ENCODE measurements at regions not wholly inside any gene's neighbourhood (a gene's known extent, or its start where the extent isn't known, plus 50 kb on each side); places are given as distances from the start of the nearest gene placed in this dataset.
"Not testable (repeated sequence)": the region's sequence is repeated elsewhere in the genome, so short reads cannot be mapped to it uniquely, and the experiment has no call there.

- DNase-seq (ENCODE audit: low spot score): no peak
Measured at GRCh38 chr6:144654506-144654905, 369.4 kb downstream of the UTRN start.

GRCh38 chr6:144655376-144655775, 370.2 kb downstream of the UTRN start:
- DNase-seq (ENCODE audit: low spot score): no peak

DNA sequence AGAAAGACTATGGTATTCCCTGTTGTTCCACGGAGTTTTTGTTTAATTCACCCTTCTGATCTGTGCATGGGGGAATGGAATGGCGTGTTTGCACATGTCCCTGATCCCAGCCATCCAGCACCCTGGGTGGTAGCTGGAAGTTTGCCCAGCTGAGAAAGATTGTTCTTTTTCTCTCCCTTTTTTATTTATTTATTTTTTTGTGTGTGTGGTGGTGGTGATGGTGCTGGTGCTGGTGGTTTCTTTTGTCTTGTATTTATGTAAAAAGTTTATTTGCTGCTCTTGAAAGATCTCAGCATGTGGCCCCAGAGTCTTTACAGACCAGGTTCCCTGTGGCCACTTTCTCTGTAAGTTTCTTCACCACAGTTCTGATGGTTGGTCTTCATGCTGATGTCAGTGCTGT, 372.6 kb downstream of the UTRN start:
- DNase-seq (ENCODE audit: low spot score): no peak

- no peak for DNase-seq (ENCODE audit: low spot score)
Measured at GRCh38 chr6:144659202-144660182, 374.4 kb downstream of the UTRN start.

DNA sequence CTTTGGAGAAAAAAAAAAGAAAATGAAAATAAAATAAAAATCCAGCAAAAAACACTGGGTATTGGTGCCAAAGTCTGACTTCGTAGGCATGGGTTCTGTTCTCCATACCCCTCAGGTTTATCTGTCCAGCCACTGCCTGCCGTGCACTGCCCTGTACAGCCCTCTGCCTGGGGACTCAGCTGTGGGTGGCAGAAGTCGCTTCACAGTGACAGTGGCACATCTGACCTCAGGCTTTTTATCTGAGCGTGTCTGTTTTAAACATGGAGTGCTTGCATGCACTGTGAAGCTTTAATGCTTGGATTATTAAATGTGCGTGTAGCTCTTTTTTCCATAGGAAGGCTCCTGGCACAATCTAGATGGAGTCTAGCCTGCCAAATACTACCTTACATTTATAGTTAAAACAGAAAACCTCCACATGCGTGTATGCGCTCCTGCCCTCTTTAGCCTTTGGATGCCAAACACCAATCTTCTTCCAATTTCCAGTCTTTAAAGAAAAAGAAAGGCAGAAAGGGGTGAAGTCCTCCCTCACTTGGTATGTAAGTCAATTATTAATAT, 375.5 kb downstream of the UTRN start:
- DNase-seq (ENCODE audit: low spot score): no peak

- no peak for DNase-seq (ENCODE audit: low spot score)
Measured at GRCh38 chr6:144661116-144661806, 376.1 kb downstream of the UTRN start.

DNA sequence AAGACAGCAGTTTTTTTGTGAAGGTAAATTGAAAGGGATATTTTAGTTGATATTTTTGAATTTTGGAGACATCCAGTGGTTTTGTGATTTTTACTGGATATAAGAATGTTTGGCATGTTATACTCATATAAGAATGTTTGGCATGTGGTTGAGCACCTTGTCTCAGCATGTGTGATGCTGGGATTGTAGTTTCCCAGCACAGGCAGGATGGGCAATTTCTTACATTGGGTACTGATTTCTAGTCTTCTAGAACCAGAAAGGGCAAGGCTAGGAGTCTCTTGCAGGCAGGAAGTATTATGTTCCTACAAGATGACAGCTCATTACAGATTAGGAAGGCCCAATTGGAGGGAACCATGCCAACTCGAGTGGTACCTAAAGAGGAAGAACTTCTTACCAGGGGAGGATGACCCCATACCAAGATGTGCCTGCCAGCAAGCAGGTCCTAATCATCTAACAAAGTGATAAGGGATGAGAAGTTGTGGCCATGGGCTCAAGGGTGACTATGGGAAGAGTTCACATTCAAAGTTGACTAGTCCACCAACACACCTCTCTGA, 377.8 kb downstream of the UTRN start:
- DNase-seq (ENCODE audit: low spot score): no peak

DNA sequence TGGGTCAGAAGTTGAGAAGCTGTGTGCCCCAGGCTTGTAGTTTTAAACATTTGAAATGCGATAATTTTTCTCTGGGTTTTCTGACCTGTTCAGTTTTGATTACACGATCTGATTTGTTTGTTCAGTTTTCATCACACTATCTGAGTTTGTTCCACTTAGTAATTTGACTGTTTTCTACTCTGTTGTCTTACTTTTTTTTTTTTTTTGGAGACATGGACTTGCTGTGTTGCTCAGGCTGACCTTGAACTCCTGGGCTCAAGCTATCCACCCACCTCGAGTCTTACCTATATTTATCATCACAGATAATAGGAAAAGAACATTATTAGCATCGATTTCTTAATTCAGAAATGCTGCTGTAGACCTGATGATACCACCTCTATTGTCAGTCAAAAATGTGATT, 379.1 kb downstream of the UTRN start:
- no peak for DNase-seq (ENCODE audit: low spot score)

DNA sequence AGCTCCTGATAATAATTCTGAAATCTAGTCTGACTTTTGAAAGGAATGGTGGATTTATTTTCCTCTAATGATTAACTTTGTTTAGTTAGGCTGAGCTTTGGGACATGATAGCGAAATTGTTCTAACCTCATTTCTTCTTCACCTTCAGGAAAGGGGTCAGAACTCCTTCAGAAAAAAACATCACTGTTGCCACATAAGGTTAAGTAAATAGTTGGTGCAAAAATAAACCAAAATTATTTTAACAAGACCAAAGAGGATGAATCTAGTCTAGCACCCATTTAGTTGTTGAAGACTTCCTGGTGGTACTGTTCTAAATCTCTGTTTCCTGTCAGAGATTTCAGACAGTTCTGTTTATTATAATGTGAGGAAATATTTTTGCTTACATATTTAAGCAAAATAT, 379.8 kb downstream of the UTRN start:
- DNase-seq (ENCODE audit: low spot score): no peak

GRCh38 chr6:144665932-144666450, 380.9 kb downstream of the UTRN start:
- no peak for DNase-seq (ENCODE audit: low spot score)

- no peak for DNase-seq (ENCODE audit: low spot score)
Measured at GRCh38 chr6:144666781-144667180, 381.6 kb downstream of the UTRN start.

DNA sequence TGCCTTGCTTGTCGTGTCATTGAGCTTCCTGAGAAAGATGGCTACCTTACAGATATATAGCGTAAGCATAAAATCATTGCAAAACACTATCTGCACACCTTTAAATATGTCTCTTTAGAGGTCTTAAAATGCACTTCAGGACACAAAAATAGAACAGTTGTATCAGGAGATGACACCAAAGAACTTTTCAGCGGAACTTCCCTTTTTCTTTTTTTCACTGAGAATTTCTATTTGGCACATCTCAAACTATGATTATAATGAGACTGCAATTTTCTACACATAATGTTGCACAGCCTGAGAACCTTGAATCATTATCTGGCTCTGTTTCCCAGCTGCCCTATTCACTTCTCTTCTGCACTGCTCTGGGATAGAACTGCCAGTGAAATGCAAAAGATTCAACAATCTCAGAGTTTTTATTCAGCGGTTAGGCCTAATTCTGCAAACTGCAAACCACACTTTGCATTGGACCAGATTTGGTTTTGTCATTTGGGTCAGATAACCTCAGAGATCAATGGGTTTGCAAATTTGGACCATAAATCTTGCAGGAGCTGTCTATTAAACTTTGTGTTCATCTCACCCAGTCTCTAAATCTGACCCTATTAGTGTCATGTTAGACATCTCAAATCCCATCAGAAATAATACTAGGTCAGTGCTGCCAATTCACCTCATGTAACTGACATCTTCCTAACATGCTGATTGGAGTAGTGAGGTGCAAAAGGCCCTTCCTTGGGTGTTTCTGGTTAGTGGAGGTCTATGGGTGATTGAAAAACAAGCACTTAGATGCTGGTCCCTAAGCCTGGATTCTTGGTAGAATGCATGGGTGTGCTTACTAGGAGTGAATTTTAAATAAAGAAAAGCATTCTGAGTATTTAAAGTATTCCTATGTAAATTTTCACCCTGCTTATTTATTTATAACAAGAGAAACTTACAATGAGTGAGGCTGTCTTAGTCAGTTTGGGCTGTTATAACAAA, 382.7 kb downstream of the UTRN start:
- DNase-seq (ENCODE audit: low spot score): no peak

DNA sequence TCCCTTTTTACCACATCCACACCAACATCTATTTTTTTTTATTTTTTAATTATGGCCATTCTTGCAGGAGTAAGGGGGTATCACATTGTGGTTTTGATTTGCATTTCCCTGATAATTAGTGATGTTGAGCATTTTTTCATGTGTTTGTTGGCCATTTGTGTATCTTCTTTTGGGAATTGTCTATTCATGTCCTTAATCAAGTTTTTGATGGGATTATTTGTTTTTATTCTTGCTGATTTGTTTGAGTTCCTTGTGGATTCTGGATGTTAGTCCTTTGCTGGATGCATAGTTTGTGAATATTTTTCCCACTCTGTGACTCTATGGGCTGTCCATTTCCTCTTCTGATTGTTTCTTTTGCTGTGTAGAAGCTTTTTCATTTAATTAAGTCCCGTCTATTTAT, 385.1 kb downstream of the UTRN start:
- not testable (repeated sequence) for DNase-seq (ENCODE audit: low spot score)

- no peak for DNase-seq (ENCODE audit: low spot score)
Measured at GRCh38 chr6:144673807-144674206, 388.7 kb downstream of the UTRN start.

DNA sequence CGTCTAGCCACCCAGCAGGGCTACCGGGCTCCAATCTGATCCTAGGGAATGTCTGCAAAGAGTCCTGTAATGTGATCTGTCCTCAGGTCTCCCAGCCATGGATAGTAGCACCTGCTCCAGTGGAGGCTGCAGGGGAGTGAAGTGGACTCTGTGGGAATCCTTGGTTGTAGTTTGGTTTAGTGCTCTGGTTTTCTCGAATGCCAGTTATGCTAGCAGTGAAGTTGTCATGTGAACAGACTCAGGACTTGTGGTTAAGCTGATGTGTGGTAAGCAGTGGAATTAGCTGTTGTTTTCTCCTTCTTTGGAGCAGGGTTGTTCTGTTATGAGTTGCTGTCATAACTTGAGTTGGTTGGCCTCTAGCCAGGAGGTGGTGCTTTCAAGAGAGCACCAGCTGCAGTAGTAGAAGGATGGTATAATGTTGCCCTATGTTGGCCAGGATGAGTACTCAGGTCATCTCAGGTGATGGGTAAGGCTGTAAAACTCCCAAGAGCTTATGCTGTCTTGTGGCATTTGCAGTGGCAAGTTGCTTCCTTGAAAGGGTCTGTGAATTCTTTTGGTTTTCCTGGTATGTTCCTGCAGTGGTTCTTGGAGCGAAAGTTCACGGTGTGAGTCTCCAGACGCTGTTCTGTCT, 390.2 kb downstream of the UTRN start:
- DNase-seq (ENCODE audit: low spot score): no peak

DNA sequence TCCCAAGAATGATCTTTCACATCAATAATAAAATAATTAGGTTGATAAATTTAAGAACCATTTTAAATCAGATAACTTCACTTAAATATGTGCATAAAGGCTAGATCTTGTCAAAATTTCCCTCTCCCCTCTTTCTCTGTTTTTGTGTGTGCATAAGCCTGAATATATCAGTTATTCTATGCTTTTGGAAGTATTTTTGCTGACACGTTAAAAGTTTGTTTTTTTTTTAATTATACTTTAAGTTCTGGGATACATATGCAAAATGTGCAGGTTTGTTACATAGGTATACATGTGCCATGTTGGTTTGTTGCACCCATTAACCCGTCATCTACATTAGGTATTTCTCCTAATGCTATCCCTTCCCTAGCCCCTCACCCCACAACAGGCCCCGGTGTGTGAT, 391.2 kb downstream of the UTRN start:
- DNase-seq (ENCODE audit: low spot score): not testable (repeated sequence)

- DNase-seq (ENCODE audit: low spot score): not testable (repeated sequence)
Measured at GRCh38 chr6:144677263-144677662, 392.1 kb downstream of the UTRN start.

- DNase-seq (ENCODE audit: low spot score): no peak
Measured at GRCh38 chr6:144678844-144679243, 393.7 kb downstream of the UTRN start.

- DNase-seq (ENCODE audit: low spot score): no peak
Measured at GRCh38 chr6:144681334-144681733, 396.2 kb downstream of the UTRN start.

DNA sequence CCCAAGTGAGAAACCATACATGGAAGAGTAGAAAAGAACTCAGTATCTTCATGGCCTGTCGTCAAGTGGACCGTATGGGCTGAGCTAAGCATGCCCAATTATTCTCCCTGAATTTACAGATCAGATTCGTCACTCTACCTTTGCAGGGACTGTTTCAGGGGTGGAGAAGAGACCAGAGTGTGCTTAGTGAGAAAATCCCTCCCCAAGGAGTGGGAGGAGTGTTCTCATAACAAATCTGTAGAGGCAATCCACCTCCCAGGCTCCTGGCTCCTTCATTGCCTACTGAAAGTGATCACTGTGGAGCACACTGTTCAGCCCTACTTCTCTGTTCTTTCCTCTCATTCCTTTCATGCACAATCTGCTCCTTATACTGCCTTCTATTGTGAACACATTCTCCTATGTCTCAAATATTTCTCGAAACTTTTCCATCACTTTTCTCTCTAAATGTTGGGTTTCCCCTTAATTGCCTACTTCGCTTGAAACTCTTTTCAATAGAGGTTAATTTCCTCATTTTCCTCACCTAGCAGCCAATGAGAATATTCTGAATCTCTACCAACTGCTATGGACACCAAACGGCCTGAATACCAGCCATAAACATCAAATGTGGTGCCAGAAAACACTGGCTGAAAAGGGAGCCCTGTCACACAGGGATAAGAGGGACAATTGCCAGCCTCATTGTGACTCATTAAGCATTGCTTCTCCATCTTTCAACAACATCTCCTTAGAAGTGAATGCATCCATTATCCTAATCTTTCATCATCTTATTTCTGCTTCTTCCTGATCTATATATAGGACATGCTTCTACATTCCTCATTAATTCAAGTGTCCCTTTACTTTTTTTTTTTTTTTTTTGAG, 398.3 kb downstream of the UTRN start:
- DNase-seq (ENCODE audit: low spot score): peak; percentile 63
